ENCODE measurements at regions not wholly inside any gene's neighbourhood (a gene's known extent, or its start where the extent isn't known, plus 50 kb on each side); places are given as distances from the start of the nearest gene placed in this dataset.
A peak's percentile ranks its signal among the peaks of the same experiment; 100 is the strongest.

- Histone ChIP-seq H3K4me3 (no peak overlapping the region), H3K4me1 (no peaks in the 10 kb centered on the region), H3K36me3 (no peaks in the 10 kb centered on the region), H3K27ac (no peak overlapping the region), H3K9me3 (no peaks in the 10 kb centered on the region), H3K27me3 (no peaks in the 10 kb centered on the region)
- no peak for DNase-seq (ENCODE audit: low spot score in 2 of 2)
- TF ChIP-seq POLR2AphosphoS5 (IDR thresholded peaks at IDR 0.05) (no peak), CTCF (IDR thresholded peaks at IDR 0.05) (no peak), POLR2A (IDR thresholded peaks at IDR 0.05) (no peak)
- intact Hi-C loops (cut with DNase I; ENCODE audit: low total_unique reads), result loop anchor here (2.0 kb wide), 1 partner anchor 21 kb away; no protein-coding TSS in a partner anchor
Observed at GRCh38 chr4:129707949-129708348, 612.0 kb downstream of the C4orf33 start.

- Histone ChIP-seq H3K27me3 (no peaks in the 10 kb centered on the region), H3K4me3 (no peak overlapping the region), H3K9me3 (no peaks in the 10 kb centered on the region), H3K36me3 (no peaks in the 10 kb centered on the region), H3K27ac (no peak overlapping the region), H3K4me1 (no peaks in the 10 kb centered on the region)
- DNase-seq (ENCODE audit: low spot score in 2 of 2), result no peak
- TF ChIP-seq POLR2A (IDR thresholded peaks at IDR 0.05), result no peak
- no peak for TF ChIP-seq POLR2AphosphoS5 (IDR thresholded peaks at IDR 0.05)
- TF ChIP-seq CTCF (IDR thresholded peaks at IDR 0.05), result no peak
- intact Hi-C loops (cut with DNase I; ENCODE audit: low total_unique reads), result no loop called here
Observed at GRCh38 chr4:129708784-129709183, 612.8 kb downstream of the C4orf33 start.

- intact Hi-C loops (cut with DNase I; ENCODE audit: low total_unique reads), result no loop called here
- Histone ChIP-seq H3K27ac (no peak overlapping the region), H3K36me3 (no peaks in the 10 kb centered on the region), H3K27me3 (no peaks in the 10 kb centered on the region), H3K4me3 (no peak overlapping the region), H3K9me3 (no peaks in the 10 kb centered on the region), H3K4me1 (no peaks in the 10 kb centered on the region)
- DNase-seq (ENCODE audit: low spot score in 2 of 2), result no peak
- TF ChIP-seq POLR2AphosphoS5 (IDR thresholded peaks at IDR 0.05) (no peak), POLR2A (IDR thresholded peaks at IDR 0.05) (no peak), CTCF (IDR thresholded peaks at IDR 0.05) (no peak)
Observed at GRCh38 chr4:129738175-129738574, 642.2 kb downstream of the C4orf33 start.

GRCh38 chr4:129747756-129748155 is 651.8 kb downstream of the C4orf33 start:
- TF ChIP-seq POLR2A (IDR thresholded peaks at IDR 0.05), result no peak
- TF ChIP-seq POLR2AphosphoS5 (IDR thresholded peaks at IDR 0.05), result no peak
- no peak for TF ChIP-seq CTCF (IDR thresholded peaks at IDR 0.05)
- H3K9me3 ChIP-seq, result no peaks in the 10 kb centered on the region
- H3K4me3 ChIP-seq, result no peak overlapping the region
- DNase-seq (ENCODE audit: low spot score in 2 of 2), result peak; percentile 53
- H3K27me3 ChIP-seq, result no peaks in the 10 kb centered on the region
- intact Hi-C loops (cut with DNase I; ENCODE audit: low total_unique reads), result no loop called here
- no peak overlapping the region for H3K27ac ChIP-seq
- no peaks in the 10 kb centered on the region for H3K36me3 ChIP-seq
- no peaks in the 10 kb centered on the region for H3K4me1 ChIP-seq

GRCh38 chr4:129748991-129749390 is 653.0 kb downstream of the C4orf33 start:
- Histone ChIP-seq H3K27ac (no peak overlapping the region), H3K27me3 (no peaks in the 10 kb centered on the region), H3K4me1 (no peaks in the 10 kb centered on the region), H3K9me3 (no peaks in the 10 kb centered on the region), H3K4me3 (no peak overlapping the region), H3K36me3 (no peaks in the 10 kb centered on the region)
- intact Hi-C loops (cut with DNase I; ENCODE audit: low total_unique reads), result no loop called here
- TF ChIP-seq CTCF (IDR thresholded peaks at IDR 0.05) (no peak), POLR2AphosphoS5 (IDR thresholded peaks at IDR 0.05) (no peak), POLR2A (IDR thresholded peaks at IDR 0.05) (no peak)
- no peak for DNase-seq (ENCODE audit: low spot score in 2 of 2)
